ENCODE measurements at regions not wholly inside any gene's neighbourhood (a gene's known extent, or its start where the extent isn't known, plus 50 kb on each side); places are given as distances from the start of the nearest gene placed in this dataset.

GRCh38 chr15:58360421-58361090, 71.2 kb upstream of the LIPC start:
- TF ChIP-seq POLR2A (IDR thresholded peaks at IDR 0.05) = no peak
- TF ChIP-seq, protein P1, sequence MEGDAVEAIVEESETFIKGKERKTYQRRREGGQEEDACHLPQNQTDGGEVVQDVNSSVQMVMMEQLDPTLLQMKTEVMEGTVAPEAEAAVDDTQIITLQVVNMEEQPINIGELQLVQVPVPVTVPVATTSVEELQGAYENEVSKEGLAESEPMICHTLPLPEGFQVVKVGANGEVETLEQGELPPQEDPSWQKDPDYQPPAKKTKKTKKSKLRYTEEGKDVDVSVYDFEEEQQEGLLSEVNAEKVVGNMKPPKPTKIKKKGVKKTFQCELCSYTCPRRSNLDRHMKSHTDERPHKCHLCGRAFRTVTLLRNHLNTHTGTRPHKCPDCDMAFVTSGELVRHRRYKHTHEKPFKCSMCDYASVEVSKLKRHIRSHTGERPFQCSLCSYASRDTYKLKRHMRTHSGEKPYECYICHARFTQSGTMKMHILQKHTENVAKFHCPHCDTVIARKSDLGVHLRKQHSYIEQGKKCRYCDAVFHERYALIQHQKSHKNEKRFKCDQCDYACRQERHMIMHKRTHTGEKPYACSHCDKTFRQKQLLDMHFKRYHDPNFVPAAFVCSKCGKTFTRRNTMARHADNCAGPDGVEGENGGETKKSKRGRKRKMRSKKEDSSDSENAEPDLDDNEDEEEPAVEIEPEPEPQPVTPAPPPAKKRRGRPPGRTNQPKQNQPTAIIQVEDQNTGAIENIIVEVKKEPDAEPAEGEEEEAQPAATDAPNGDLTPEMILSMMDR (IDR thresholded peaks at IDR 0.05) = no peak
